Fibroblast of the aortic adventitia (primary cell): ENCODE measurements at regions not wholly inside any gene's neighbourhood (a gene's known extent, or its start where the extent isn't known, plus 50 kb on each side); places are given as distances from the start of the nearest gene placed in this dataset.

Source experiments
- DNase-seq: peaks from one replicate; pipeline ENCODE4 v3.0.0-alpha.2; 2010; ENCODE audit warnings: low read depth
- H3K4me3 ChIP-seq: 2 replicates; pipeline ENCODE4 v1.5.1; 2011; ENCODE audit warnings: low read depth, mild to moderate bottlenecking, control low read depth, low read length, moderate library complexity
- TF ChIP-seq, protein P1 (sequence below): IDR thresholded peaks from 2 replicates; pipeline ENCODE4 v1.5.1; 2011; ENCODE audit warnings: mild to moderate bottlenecking, low read length, control low read depth, inconsistent platforms; ENCODE audit not compliant: insufficient read depth

GRCh38 chr9:89899573-89899972 is 294.8 kb downstream of the GADD45G start:
- DNase-seq, result no peak
- TF ChIP-seq, protein P1, sequence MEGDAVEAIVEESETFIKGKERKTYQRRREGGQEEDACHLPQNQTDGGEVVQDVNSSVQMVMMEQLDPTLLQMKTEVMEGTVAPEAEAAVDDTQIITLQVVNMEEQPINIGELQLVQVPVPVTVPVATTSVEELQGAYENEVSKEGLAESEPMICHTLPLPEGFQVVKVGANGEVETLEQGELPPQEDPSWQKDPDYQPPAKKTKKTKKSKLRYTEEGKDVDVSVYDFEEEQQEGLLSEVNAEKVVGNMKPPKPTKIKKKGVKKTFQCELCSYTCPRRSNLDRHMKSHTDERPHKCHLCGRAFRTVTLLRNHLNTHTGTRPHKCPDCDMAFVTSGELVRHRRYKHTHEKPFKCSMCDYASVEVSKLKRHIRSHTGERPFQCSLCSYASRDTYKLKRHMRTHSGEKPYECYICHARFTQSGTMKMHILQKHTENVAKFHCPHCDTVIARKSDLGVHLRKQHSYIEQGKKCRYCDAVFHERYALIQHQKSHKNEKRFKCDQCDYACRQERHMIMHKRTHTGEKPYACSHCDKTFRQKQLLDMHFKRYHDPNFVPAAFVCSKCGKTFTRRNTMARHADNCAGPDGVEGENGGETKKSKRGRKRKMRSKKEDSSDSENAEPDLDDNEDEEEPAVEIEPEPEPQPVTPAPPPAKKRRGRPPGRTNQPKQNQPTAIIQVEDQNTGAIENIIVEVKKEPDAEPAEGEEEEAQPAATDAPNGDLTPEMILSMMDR, result no peak
- H3K4me3 ChIP-seq, result no peak overlapping the region

DNA sequence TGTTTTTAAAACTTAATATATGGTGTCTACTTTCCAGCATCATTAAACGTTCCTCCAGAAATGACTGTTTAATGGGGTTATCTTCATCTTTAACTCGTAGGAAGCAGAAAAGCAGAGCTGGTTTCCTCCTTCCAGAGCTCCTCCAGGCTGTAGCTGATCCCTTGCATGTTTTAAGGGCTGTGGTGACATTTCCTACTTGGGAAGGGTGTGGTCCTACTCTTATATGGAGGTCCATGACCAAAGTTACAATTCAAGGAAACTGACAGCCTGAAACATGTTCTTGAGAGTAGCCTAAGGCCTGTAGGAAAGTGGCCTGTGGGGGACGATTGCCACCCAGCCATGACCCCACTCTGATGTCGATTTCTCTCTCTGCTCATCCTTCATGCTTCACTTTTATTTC is 297.1 kb downstream of the GADD45G start:
- no peak overlapping the region for H3K4me3 ChIP-seq
- no peak for DNase-seq
- TF ChIP-seq, protein P1, result no peak

DNA sequence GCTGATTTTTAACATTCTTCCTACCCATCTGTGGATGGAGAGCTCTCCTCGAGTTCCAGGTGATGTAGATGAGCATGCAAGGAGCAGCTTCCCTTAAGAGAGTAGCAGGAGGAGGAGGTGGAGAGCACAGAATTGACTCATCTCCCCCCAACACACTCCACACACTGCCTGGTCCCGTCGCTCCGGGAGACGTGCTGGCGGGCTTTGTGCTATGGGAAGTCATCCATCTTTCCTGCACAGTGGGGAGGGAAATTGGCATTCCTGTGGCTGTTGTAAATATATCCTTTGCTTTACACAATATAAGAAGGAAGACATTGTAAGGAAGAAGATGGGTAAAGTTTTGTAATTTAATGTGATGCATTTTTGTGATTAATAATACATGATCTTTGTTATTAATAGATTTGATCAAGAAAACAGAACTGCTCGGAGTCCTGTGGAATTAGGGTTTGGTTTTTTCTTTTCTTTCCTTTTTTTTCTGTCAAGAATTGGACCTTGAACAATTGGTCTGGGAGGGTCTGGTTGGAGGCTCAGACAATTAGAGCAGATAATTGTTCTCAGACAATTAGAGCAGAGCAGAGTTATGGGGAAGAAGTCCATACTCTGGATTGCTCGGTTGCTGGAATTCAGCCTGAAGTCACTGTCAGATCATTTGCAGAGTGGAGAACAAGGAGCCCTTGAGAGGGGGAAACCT is 297.8 kb downstream of the GADD45G start:
- peak; percentile 22 for DNase-seq
- no peak overlapping the region for H3K4me3 ChIP-seq
- TF ChIP-seq, protein P1, result no peak

DNA sequence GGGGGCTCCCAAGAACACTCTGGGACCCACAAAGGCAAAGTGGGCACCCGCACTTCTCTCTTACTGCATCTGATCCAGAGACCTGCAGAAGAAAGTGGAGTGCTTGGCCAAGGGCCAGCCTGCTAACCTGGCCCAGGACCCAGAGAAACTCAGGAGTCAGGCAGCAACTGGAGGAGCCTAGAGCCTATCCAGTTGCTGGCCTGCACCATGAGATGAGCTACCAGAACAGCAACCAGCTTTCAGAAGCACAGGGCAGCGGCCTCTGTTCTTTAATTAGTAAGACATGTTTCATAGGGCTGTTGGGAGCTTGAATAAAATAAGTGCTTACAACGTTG is 298.3 kb downstream of the GADD45G start:
- no peak overlapping the region for H3K4me3 ChIP-seq
- TF ChIP-seq, protein P1, result no peak
- no peak for DNase-seq

DNA sequence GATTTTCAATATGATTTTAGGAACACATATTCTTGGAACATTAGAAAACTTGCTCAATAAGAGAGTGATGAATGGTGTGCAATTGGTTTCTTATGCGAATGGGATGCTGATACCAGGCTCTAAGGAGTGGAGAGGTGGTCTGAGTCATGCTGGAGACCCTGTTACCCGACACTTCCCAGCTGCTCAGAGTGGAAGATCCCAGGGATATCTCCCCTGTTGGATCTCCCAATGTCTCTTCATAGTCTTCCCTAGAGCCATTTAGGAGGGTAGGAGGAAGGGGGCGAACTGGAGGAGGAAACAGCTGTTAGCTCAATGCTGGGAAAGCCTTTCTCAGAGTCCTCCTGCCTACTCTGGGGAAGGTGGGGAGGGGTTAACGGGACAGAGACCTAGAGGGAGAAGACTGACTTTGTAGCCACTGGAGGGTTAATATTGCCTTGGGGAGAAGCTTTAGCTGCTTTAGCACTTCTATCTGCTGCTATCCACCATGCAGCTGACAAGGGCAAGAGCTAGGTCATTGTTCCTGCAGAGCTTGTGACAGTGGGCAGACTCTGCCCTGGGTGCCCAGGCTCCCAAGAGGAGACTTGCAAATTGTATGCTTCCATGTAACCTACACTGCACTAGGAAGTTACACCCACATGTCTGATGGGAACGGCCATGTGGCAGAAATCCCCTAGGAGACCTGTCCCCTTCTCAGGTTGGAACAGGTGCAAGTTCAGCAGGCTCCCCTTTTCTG is 301.0 kb downstream of the GADD45G start:
- TF ChIP-seq, protein P1, result no peak
- no peak overlapping the region for H3K4me3 ChIP-seq
- DNase-seq, result no peak

DNA sequence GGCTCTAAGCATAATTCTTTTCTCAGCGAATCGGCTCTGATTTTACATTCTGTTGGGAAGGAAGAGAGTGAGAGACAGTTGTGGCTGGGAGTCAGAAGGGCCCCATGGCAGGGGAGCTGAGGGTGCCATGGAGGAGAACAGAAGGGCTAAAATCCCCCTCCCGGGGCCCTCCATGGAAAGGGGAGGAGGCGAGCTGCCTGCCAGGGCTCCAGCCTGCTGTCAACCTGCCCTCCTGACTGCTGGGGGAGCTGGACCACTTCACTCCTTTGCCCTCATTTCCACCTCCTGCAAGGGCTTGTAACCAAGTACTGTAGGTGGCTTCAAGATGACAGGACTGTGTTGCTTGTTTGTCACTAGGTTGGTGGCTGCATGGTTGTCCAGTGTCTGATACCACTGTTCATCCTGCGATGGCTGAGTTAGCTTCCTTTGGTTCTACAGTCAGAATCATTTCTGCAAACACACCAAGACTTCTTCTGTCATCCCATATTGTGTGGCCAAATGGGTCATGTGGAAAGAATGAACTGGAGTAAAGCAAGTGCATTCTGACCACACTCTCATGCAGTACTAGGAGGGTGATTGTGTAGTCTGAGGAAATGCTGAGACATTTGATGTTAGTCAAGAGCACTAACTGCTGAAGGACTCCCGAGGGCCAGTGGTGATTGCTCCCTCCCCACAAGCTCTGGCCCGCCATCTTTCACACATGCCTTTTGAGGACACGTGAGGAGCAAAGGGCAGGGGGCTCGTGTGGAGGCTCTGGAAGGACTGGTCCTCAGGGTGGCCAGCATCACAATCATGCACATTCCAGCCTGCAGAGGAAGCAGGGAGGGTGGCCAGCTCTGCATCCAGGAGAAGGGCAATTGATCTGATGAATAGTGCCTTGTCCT is 307.2 kb downstream of the GADD45G start:
- no peak for DNase-seq

More for the DNA sequence above, 307.2 kb downstream of the GADD45G start:
- TF ChIP-seq, protein P1, result no peak
- no peak overlapping the region for H3K4me3 ChIP-seq
